OCI-LY3 (cell line): ENCODE measurements at regions not wholly inside any gene's neighbourhood (a gene's known extent, or its start where the extent isn't known, plus 50 kb on each side); places are given as distances from the start of the nearest gene placed in this dataset.

Source experiments
- CTCF ChIP-seq: fragments of 200-600, 300-600 bp; sonication (generic); IDR thresholded peaks from 2 replicates; pipeline ENCODE4 v1.5.1; 2014; ENCODE audit warnings: antibody characterized with exemption, low read length, low read depth
- EZH2phosphoT487 ChIP-seq: fragments of 200-600 bp; shearing (Covaris generic); IDR thresholded peaks from 2 replicates; pipeline ENCODE4 v1.6.1; 2018; ENCODE audit warnings: antibody characterized with exemption, mixed run types, low read depth

- no peak for TF ChIP-seq CTCF
- no peak for TF ChIP-seq EZH2phosphoT487
Measured at GRCh38 chr10:52993109-52993508, 220.5 kb upstream of the MBL2 start.
